ENCODE measurements at regions not wholly inside any gene's neighbourhood (a gene's known extent, or its start where the extent isn't known, plus 50 kb on each side); places are given as distances from the start of the nearest gene placed in this dataset.

- no peaks in the 10 kb centered on the region for H3K79me2 ChIP-seq (ENCODE audit: insufficient read depth, low read depth, low read length)
- H3K4me1 ChIP-seq (ENCODE audit: insufficient read depth, low read length, poor library complexity, severe bottlenecking): no peaks in the 10 kb centered on the region
- no peak overlapping the region for H3K4me2 ChIP-seq (ENCODE audit: low read length)
- no peak overlapping the region for H3K27ac ChIP-seq (ENCODE audit: low read depth, low read length, poor library complexity, severe bottlenecking)
- H3K9me2 ChIP-seq (ENCODE audit: insufficient read depth, low read length): no peaks in the 10 kb centered on the region
- intact Hi-C loops (cut with micrococcal nuclease; ENCODE audit: unreplicated experiment): no loop called here
- H3K4me3 ChIP-seq (ENCODE audit: low read depth, low read length, poor library complexity, severe bottlenecking): no peak overlapping the region
- CTCF ChIA-PET (ENCODE audit: unreplicated experiment): no interaction called here
- TF ChIP-seq EZH2phosphoT487 (IDR thresholded peaks at IDR 0.05; ENCODE audit: borderline replicate concordance, low read depth, low read length): no peak
- TF ChIP-seq, protein P1, sequence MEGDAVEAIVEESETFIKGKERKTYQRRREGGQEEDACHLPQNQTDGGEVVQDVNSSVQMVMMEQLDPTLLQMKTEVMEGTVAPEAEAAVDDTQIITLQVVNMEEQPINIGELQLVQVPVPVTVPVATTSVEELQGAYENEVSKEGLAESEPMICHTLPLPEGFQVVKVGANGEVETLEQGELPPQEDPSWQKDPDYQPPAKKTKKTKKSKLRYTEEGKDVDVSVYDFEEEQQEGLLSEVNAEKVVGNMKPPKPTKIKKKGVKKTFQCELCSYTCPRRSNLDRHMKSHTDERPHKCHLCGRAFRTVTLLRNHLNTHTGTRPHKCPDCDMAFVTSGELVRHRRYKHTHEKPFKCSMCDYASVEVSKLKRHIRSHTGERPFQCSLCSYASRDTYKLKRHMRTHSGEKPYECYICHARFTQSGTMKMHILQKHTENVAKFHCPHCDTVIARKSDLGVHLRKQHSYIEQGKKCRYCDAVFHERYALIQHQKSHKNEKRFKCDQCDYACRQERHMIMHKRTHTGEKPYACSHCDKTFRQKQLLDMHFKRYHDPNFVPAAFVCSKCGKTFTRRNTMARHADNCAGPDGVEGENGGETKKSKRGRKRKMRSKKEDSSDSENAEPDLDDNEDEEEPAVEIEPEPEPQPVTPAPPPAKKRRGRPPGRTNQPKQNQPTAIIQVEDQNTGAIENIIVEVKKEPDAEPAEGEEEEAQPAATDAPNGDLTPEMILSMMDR (conservative IDR thresholded peaks at IDR 0.05; ENCODE audit: low read length): no peak
- POLR2A ChIA-PET: no interaction called here
- BruUV-seq (replicated peaks): no TSS peak
- H4K20me1 ChIP-seq (ENCODE audit: insufficient read depth, low read length): no peaks in the 10 kb centered on the region
- H3K9me3 ChIP-seq (ENCODE audit: low read length): no peaks in the 10 kb centered on the region
- DNase-seq (ENCODE audit: low spot score): no peak
- H3K36me3 ChIP-seq (ENCODE audit: insufficient read depth, low read length): no peaks in the 10 kb centered on the region
- no peak overlapping the region for H2AFZ ChIP-seq (ENCODE audit: low read length)
Observed at GRCh38 chr12:125966641-125967040, 901.4 kb downstream of the AACS start.

GRCh38 chr12:125968413-125968812, 903.2 kb downstream of the AACS start:
- no peak for DNase-seq (ENCODE audit: low spot score)
- Histone ChIP-seq H3K4me3 (ENCODE audit: low read depth, low read length, poor library complexity, severe bottlenecking) (no peak overlapping the region), H3K27ac (ENCODE audit: low read depth, low read length, poor library complexity, severe bottlenecking) (no peak overlapping the region), H3K79me2 (ENCODE audit: insufficient read depth, low read depth, low read length) (no peaks in the 10 kb centered on the region), H3K9me3 (ENCODE audit: low read length) (no peaks in the 10 kb centered on the region), H3K4me1 (ENCODE audit: insufficient read depth, low read length, poor library complexity, severe bottlenecking) (no peaks in the 10 kb centered on the region), H3K9me2 (ENCODE audit: insufficient read depth, low read length) (no peaks in the 10 kb centered on the region), H2AFZ (ENCODE audit: low read length) (no peak overlapping the region), H3K4me2 (ENCODE audit: low read length) (no peak overlapping the region), H3K36me3 (ENCODE audit: insufficient read depth, low read length) (no peaks in the 10 kb centered on the region), H4K20me1 (ENCODE audit: insufficient read depth, low read length) (no peaks in the 10 kb centered on the region)
- no peak for TF ChIP-seq EZH2phosphoT487 (IDR thresholded peaks at IDR 0.05; ENCODE audit: borderline replicate concordance, low read depth, low read length)
- TF ChIP-seq, protein P1 (conservative IDR thresholded peaks at IDR 0.05; ENCODE audit: low read length): no peak
- ChIA-PET POLR2A (no interaction called here), CTCF (ENCODE audit: unreplicated experiment) (no interaction called here)
- BruUV-seq (replicated peaks): no TSS peak
- intact Hi-C loops (cut with micrococcal nuclease; ENCODE audit: unreplicated experiment): no loop called here

GRCh38 chr12:125971981-125972380, 906.7 kb downstream of the AACS start:
- no peaks in the 10 kb centered on the region for H3K9me3 ChIP-seq (ENCODE audit: low read length)
- H3K79me2 ChIP-seq (ENCODE audit: insufficient read depth, low read depth, low read length): no peaks in the 10 kb centered on the region
- no peak for DNase-seq (ENCODE audit: low spot score)
- ChIA-PET CTCF (ENCODE audit: unreplicated experiment) (no interaction called here), POLR2A (no interaction called here)
- no peak for TF ChIP-seq EZH2phosphoT487 (IDR thresholded peaks at IDR 0.05; ENCODE audit: borderline replicate concordance, low read depth, low read length)
- TF ChIP-seq, protein P1 (conservative IDR thresholded peaks at IDR 0.05; ENCODE audit: low read length): no peak
- H4K20me1 ChIP-seq (ENCODE audit: insufficient read depth, low read length): no peaks in the 10 kb centered on the region
- no peak overlapping the region for H3K4me3 ChIP-seq (ENCODE audit: low read depth, low read length, poor library complexity, severe bottlenecking)
- H2AFZ ChIP-seq (ENCODE audit: low read length): no peak overlapping the region
- no TSS peak for BruUV-seq (replicated peaks)
- no peak overlapping the region for H3K4me2 ChIP-seq (ENCODE audit: low read length)
- H3K36me3 ChIP-seq (ENCODE audit: insufficient read depth, low read length): no peaks in the 10 kb centered on the region
- H3K9me2 ChIP-seq (ENCODE audit: insufficient read depth, low read length): no peaks in the 10 kb centered on the region
- intact Hi-C loops (cut with micrococcal nuclease; ENCODE audit: unreplicated experiment): no loop called here
- H3K27ac ChIP-seq (ENCODE audit: low read depth, low read length, poor library complexity, severe bottlenecking): no peak overlapping the region
- H3K4me1 ChIP-seq (ENCODE audit: insufficient read depth, low read length, poor library complexity, severe bottlenecking): no peaks in the 10 kb centered on the region
